DMS79 treated with DMSO at 0.1 percent for 48 hours (cell line): ENCODE measurements at regions not wholly inside any gene's neighbourhood (a gene's known extent, or its start where the extent isn't known, plus 50 kb on each side); places are given as distances from the start of the nearest gene placed in this dataset.

Source experiments
- DNase-seq: peaks from one replicate; lab custom pipeline; 2025; lab: John Stamatoyannopoulos, UW

DNA sequence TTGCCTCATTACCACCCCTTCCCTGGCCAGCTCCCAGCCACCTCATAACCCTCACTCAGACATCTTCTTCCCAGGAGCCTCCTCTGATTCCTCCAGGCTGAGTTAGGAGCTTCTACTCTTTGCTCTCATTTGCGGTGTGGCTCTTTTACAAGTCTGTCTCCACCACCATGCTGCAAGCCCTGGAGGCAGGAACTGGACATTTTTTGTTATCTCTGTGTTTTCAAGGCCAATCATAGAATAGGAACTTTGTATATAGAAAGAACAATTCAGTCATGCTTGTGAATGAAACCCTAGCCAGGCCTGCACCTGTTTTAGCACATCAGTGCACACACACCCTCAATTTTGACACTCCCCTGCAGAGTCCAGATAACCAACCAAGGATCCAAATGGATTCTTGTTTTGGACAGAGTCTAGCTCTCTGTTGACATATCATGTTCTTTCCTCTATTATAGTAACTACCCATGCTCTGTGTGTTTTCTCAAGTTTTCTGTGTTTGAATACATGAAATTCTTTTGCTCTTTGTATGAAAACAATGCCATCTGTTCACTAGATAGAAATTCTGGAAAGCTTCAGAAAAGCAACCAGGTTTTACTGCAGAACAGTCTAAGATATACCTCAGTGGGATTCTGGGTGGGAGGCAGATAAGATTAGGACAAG is 60.9 kb upstream of the ZNF648 start:
- DNase-seq = no peak

DNA sequence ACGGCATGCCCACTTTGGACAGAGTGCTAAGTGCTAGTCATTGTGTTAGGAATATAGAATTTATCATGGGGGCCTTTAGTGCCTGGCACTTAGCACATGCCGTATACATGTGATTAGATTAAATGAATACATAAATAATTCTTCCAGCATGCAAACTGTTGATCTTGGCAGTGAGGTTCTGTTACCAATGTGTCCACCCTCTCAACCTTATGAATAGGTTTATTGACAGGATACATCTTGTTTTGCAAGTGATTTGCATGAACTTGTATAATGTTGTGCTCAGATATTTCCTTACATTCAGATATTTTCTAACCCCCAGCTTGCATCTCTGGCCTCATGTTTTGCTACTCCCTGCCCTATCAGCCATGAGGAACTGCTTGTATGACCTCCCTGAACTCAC is 60.3 kb upstream of the ZNF648 start:
- DNase-seq = no peak

DNA sequence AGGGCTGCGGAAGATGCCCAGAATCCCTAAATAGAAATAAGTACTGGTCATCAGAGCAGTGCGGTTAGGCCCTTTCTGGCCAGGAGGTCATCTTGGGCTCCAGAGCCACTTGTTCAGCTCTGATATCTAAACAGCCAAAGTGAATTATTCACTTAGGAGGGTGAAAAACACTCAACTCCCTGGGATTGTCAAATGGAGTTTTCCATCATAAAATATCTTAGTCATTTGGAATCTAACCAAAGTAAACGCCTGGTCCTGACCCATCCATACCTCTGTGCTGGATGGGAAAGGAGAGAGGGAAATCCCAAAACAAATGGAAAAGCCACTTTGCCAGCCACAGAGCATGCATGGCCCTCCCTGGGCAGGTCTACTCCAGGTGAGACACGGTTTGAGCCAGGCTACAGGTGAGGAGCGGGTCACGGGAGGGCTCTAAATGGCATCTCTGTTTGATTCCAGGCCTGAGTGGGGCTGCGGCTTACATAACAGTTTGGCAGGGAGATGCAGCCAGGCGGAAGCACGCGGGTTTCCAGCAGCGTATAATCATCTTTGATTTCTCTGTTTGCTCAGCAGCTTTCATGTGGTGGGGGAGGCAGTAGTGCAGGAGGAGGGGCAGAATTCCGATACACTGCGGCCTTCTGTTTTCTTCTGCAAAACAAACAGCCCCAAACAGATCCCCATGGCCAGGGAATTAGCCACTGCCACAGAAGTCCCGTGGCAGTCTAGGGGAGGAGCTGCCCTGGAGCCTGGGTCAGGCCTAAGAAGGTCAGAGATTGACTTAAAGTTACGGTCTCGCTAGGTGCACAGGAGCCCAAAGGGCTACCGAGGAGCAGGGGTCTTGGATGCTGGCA is 59.1 kb upstream of the ZNF648 start:
- DNase-seq = no peak

DNA sequence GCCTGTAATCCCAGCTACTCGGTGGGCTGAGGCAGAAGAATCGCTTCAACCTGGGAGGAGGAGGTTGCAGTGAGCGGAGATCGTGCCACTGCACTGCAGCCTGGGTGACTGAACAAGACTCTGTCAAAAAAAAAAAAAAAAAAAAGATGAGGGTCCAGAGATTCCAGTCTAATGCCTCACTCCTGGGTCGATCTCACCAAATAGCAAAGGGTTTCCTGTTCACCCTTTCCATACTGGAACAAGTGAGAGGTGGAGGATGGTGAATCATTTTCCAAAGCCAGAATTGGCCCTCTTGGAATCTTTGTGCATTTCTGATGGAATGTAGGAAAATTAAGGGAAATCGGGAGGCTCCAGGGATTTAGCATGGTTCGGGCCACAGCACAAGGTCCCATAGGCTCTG is 58.1 kb upstream of the ZNF648 start:
- no peak for DNase-seq

DNA sequence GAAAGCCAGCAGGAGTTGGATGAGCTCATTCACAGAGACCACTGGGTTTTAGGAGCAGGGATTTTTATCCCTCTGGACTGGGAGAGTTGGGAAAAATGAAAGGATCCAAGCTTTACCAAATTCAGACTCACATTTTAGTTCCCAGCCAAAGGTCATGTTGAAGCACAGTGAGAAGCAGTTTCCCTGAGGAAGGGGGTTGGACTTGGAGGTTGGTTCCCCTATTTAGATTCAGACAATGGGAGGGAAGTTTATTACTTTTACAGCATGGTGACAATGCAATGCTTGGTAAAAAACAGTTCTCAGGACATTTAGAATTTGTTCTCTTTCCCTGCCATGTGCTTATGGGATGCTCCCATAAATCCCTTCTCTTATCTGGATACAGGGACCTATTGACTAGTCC is 57.3 kb upstream of the ZNF648 start:
- no peak for DNase-seq

DNA sequence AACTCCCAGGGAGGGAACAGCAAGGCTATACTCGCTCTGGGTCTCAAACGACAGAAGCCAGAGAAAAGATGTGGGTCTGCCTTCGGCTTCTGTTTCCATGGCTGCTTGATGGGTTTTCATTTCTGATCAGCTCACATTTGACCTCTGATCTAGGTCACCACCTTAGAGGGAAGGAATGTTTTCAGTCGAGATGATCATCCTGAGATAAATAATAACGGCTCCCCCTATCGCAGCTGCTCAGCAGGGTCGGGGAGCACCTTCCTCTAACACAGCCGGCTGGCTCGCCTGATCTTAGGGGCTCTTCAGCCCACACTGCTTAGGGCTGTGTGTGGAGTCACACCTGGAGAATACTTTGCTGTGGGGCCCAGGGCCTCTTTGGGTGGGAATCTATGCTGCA is 53.1 kb upstream of the ZNF648 start:
- DNase-seq = no peak

DNA sequence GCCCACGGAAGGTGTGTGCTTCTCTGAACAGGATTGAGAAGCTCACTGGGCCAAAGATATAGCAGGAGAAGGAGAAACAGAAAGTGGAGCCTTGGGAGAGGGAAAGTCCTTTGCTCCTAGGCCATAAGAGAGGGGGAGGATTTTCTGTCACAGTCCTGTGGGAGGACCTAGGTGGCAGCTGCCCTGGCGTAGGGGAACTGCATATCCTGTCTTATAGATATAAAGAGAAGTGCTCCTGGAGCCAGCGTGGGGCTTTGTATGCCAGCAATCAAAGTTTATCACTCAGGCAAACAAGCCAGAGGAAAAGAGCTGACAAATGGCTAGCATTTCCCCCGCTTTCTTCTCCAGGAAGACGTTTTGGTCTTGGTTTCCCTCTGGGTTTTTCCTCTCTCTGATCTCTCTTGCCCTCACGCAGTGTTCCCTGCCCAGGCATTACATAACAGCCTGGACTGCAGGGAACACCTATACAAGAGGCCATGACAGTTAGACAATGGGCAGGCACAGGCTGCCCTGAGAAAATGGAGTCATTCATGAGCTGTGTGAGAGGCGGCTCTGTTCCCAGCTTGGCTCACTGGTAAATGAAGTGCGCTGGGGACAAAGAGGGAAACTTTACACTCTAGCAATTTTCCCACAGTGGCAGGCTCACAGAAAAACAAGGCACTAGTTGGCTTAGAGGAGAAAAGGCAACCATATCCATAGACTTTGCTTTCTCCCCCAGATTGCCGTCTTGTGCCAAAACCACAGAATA is 52.5 kb upstream of the ZNF648 start:
- no peak for DNase-seq

DNA sequence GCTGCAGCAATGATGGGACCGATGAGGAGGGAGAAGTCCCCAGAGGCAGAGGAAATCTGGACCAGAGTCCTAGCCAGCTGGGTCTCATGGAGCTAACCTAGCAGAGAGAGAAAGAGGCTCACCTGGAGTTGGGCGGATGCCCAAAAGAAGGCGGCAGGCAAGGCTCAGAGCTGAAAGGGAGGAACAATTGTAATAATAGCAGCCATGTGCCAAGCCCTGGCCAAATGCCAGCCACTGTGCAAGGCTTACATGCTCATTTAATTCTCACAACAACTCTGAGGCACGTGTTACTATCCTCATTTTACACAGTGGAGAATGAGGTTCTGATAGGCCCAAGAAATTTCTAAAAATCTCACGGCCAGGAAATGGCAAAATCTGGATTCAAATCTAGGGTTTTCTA is 50.0 kb upstream of the ZNF648 start:
- no peak for DNase-seq
